Endothelial cell of hepatic sinusoid (primary cell): ENCODE measurements at regions not wholly inside any gene's neighbourhood (a gene's known extent, or its start where the extent isn't known, plus 50 kb on each side); places are given as distances from the start of the nearest gene placed in this dataset.

ENCODE experiments used
- in situ Hi-C: cut with HindIII; loops from 2 replicates; pipeline ENCODE4 v1.10.0; 2017; ENCODE audit warnings: low sequenced_read_pairs

DNA sequence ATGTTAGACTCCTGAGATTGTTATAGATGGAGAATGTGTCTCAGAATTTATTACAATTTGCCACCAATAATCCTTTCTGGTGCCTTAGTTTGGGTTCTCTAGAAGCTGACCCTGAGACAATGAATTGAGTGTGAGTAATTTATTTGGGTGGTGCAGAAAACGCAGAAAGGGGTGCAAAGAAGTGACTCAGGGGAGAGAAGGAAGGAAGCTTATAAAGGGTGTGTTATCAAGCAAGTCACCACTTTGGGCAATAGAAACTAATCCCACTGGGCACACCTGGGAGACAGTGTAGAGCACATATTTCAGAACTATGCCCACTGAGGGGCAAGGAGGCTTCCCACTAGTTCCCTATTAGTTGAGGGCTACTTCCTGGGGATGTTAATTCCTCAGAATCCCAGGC lies 320.6 kb downstream of the MID1IP1 start:
- in situ Hi-C loops, result no loop called here

- in situ Hi-C loops, result no loop called here
These were observed 324.6 kb downstream of the MID1IP1 start for GRCh38 chrX:39125834-39126233.

DNA sequence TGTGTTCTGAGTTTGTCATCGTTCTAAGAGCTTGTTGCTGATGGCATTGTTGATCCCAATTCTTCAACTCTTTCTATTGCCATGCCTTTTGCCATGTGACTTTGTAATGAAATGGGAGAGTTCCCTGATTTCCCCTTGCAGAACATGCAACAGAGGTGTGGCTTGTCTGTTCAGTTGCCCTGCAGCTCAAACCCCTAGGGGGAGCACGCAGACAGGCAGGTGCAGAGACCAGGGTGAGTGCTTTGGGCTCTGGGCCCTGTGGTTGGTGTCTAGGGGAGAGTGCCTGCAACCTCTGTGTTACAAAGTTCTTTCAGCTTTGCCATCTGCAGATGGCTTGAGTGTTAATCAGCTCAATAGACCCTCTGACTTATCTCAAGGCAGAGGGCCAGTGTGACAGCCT lies 332.7 kb downstream of the MID1IP1 start:
- in situ Hi-C loops, result no loop called here

GRCh38 chrX:39137363-39137954 lies 336.2 kb downstream of the MID1IP1 start:
- in situ Hi-C loops, result no loop called here

DNA sequence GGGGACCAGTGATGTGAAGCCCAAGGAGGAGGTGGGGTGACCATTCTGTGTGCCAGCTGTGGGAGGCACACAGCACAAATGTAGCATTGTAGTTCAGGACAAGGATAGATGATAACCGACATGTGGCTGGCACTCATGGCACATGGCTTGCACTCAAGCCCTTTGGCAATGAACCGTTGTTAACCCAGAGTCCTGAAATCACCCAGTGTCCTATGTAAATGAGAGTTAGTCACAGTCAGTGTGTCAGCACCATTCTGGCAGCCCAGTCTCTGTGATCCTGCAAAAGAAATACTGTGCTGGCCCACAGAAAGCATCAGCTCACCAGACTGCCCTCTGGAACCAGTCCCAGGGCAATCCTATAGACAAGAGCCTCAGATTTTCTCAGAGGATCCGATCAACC lies 339.3 kb downstream of the MID1IP1 start:
- in situ Hi-C loops, result no loop called here

DNA sequence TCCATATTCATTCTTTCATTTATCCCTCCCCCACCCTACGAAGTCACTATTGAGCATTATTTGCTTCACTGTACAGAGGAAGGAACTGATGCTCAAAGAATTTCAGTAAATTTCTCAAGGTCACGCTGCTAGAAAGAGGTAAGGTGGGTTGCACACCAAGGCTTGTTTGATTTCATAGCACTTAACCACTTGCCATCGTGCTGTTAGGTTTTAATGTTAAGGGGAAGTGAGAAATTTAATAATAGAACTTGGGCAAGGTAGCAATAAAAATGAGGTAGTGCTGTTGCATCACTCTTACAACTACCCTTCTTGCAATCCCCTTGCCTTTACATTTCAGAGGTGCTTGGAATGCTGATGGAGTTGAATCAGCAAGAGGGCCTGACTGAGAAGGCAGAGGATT lies 343.1 kb downstream of the MID1IP1 start:
- in situ Hi-C loops, result no loop called here

GRCh38 chrX:39144956-39145355 lies 343.7 kb downstream of the MID1IP1 start:
- in situ Hi-C loops, result no loop called here

DNA sequence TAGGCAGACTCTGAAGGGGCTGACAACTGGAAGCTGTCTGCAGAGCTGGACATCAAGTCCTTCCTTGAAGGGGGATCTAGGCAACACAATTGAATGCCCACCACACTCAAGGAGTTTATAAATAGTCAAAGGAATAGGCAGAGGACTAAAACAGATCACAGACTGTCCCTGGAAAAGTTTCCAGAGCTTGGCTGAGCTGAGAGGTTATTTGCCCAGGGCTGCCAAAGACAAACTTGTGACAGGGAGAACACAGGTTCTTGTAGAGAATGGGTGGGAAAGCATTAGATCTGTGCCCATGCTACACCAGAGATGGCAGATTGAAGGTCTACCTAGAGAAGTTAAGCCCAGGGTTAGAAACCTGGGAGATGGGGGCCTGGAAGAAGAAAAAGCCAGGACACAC lies 344.6 kb downstream of the MID1IP1 start:
- in situ Hi-C loops, result no loop called here

- in situ Hi-C loops, result no loop called here
These were observed 348.5 kb downstream of the MID1IP1 start for GRCh38 chrX:39149761-39150160.

DNA sequence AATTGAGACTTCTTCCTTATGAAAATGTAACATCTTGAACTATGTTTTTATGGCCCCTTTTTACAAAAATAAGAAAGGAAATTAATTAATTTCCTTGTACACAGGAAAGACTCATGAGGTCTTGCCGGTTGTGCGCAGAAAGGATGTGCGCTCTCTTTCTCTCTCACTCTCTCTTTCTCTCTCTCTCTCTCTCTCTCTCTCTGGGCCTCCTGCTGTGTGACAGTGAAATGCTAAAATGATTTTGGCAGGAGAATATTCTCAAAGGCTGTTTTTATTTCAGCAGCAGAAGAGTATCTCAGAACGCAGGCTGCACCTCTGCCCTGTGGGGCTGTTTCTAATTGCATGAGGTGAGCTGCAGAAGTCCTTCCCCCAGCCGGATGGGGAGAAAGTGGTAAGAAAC lies 349.0 kb downstream of the MID1IP1 start:
- in situ Hi-C loops, result no loop called here

DNA sequence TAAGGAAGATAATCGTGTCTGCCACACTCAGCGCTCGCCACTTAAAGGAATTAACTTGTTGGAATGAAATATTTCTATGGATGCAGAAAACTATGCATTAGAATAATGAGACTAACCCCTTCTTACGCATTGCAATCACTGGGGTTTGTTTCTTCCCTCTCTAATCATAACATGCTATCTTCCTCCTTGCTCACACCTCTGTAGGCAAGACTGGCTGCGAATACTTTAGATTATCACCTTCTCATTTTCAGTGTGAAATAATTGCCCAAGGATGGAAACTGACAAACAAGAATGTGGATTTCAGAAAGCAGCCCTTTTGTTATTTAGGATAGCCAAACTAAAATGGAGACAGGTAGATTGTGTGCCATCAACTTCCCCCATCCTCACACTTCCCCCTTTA lies 349.4 kb downstream of the MID1IP1 start:
- in situ Hi-C loops, result no loop called here

GRCh38 chrX:39152106-39152649 lies 350.9 kb downstream of the MID1IP1 start:
- in situ Hi-C loops, result no loop called here

GRCh38 chrX:39156051-39156450 lies 354.8 kb downstream of the MID1IP1 start:
- in situ Hi-C loops, result no loop called here

DNA sequence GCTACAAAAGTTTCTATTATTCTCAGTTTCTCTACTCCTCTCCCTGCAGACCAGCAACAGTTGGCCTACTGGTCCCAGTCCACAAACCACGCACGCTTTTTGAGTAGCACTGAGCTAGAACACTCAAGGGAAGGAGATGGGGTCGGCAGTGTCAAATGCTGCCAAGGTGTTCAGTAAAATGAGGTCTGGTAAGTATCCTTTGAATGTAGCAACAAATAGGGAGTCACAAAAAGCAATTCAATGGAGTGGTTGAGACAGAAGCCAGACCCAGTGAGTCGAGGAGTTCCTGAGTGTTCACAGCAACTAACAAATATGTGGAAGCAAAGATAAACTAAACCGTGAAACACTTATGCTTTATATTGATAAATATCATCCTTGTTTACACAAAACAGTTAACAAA lies 355.7 kb downstream of the MID1IP1 start:
- in situ Hi-C loops, result no loop called here

DNA sequence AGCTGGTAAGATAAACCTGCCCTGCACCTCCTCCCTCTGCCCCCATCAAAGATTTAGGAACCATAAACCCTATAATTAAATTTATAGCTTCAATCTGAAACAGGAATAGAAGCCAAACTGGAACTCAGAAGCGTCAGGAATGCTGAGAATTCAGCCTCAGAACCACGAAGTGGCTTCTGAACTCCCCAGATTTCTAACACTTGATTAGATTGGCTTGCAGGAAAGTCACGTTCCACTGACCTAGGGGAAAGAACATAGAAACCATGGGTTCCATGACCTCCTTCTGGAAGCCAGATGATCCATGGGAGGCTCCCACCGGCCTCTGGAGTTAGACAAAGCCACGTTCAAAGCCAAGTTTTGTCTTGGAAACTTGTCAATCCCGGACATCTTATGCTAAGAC lies 356.5 kb downstream of the MID1IP1 start:
- in situ Hi-C loops, result no loop called here

GRCh38 chrX:39158801-39159657 lies 357.8 kb downstream of the MID1IP1 start:
- in situ Hi-C loops, result no loop called here

GRCh38 chrX:39159921-39160507 lies 358.8 kb downstream of the MID1IP1 start:
- in situ Hi-C loops, result no loop called here

- in situ Hi-C loops, result no loop called here
These were observed 360.5 kb downstream of the MID1IP1 start for GRCh38 chrX:39161611-39162255.

DNA sequence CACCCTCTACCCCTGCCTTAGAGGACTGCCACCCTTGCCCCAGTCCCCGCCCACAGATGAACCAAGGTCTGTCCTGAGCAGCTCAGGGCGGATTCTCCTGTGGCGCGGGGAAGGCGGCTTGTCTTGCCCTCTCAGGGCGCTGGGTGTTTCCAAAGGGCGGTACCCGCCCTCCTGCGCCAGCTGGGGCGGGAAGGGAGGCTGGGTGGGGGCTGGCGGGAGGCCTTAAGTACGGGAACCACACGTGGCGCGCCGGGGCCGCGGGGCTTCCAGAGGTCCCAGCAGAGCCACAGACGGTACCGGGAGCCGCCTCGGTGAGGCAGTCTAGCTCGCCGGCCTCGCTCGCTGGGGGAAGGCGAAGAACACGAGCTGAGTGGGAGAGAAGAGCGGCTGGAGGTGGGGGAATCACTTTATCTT lies 361.1 kb downstream of the MID1IP1 start:
- in situ Hi-C loops, result no loop called here

DNA sequence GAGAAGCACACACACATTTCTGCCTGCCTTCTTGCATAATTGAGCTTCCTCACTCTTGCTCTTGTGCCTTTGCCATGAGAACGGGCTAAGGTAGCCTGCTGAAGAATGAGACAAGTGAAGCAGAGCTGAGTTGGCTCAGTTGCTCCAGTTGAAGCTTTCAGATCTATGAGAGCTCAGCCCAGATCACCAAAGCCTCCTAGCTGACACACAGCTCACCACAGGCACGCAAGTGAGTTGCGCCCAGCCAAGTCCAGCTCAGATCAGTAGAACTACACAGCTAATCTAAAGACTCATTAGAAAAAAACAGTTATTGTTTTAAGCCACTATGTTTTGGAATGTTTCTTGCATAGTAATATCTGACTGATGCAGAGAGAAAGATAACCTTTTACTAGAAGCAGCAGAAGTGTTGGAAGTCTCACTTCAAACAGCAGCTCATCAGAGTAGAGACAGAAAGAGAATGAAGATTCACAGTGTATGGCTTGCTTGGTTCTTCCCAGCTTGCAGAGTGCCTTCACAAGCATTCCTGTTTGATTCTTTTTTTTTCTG lies 362.4 kb downstream of the MID1IP1 start:
- in situ Hi-C loops, result no loop called here

GRCh38 chrX:39164212-39164611 lies 363.0 kb downstream of the MID1IP1 start:
- in situ Hi-C loops, result no loop called here
